Activated CD4-positive, CD25-positive, alpha-beta regulatory T cell (primary cell): ENCODE measurements at regions not wholly inside any gene's neighbourhood (a gene's known extent, or its start where the extent isn't known, plus 50 kb on each side); places are given as distances from the start of the nearest gene placed in this dataset.

Experiments used
- DNase-seq, 4 experiments: peaks; one replicate each; lab custom pipeline; 2025; lab: John Stamatoyannopoulos, UW

GRCh38 chrX:13147733-13148132, 103.3 kb upstream of the FAM9C start:
- DNase-seq = no peak

DNA sequence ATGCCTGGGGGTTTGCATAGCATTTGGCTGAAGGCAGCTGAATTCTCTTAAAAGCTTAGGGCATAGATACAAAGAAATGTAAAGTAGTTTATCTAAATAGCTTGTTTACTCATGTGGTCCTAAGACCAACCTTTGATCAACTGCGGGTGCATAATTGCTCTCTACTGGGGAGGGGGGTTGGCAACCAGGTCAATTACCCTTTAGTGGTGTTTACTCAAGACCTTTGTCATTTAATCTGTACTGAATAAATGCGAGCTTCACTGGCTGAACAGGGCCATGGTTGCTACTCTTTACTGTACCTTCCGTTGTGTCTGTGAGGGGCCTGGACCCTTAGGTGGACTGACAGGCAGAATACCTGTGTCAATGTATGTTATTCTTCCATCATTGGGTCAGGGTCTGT, 102.7 kb upstream of the FAM9C start:
- DNase-seq = no peak

DNA sequence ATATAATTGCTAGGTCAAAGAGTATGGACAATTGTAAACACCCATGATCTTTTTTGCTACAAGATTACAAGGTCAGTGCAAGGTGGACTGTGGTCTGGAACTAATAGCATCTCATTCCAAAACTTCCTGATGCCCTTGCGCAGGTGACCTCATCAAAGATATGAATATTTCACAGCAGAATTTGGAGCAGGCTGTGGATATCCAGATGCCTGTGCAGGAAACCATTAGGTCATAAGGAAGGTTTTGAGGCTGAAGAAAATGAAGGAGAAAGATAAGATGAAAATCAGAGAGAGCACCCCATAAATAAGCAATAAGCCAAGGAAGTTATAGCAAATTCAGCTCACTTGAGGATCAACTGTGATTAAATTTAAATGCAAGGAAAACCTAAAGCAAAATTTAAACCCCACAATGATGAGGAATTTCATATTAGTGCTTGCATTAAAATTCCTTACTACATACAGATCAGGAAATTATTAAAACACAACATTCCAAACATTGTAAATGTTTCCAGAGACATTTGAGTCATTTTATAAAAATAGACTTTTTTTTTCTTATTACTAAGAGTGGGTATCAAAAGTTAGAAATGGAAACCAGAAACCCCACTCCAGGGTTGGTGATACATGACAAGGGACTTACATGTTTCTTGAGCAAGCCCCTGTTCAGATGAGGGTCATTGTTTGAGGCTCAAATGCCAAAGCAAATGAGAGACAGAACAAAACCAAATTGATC, 100.7 kb upstream of the FAM9C start:
- no peak for DNase-seq

DNA sequence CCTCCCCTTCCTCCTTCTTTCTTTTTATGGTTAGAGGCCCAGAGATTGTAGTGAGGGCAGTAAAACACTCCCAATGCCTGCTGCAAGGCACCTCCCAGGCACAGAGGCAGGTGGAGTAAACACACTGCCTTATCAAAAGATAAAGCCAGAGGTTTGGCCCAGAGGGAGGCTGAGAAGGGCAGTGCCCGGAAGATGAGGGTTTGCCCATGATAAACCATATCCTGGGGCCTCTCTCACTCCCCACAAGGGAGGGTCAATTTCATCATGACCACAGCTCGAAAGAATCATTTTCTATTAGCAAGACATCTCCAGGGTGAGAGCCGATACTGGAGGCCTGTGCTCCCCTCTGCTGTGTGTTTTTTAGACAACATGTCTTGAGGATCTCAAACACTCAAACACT, 98.5 kb upstream of the FAM9C start:
- no peak for DNase-seq

DNA sequence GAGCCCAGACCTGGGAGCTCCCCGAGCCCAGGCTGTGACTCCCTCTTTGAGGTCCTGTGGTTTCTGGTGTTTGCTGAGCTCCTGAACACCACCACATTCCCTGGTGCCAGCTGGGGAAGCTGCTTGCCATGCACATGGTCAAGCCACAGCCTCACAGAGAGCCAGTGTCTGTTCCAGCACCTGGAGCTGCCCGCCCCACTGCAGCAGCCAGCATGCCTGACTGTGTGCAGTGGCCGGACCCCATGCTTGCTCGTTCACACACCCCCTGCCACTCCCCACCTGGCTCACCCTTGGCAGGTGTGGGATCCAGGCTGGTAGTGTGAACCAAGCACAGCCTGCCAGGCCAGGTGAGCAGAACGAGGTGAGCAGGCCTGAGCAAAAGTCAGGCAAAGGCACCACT, 95.6 kb upstream of the FAM9C start:
- no peak for DNase-seq

GRCh38 chrX:13131396-13132137, 87.1 kb upstream of the FAM9C start:
- DNase-seq = no peak

DNA sequence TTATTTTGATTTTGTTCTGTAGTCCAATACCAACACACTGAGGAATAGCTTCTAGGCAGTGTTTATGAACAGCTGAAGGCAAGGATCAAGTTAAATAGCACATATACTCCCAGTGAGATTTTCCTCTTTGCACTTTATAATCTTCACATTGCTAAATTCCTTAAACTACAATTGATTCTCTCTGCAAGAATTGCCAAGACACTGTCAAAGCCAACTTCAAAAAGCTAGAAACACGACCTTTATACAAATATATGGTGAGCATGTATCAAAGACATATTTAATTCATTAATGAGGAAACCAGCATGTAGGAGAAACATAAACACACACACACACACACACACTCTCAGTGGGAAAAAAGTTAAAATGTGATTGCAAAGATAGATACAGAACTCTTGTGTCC, 86.4 kb upstream of the FAM9C start:
- no peak for DNase-seq

- DNase-seq = no peak
Observed at GRCh38 chrX:13128104-13128503, 83.7 kb upstream of the FAM9C start.

GRCh38 chrX:13126775-13127174, 82.4 kb upstream of the FAM9C start:
- no peak for DNase-seq

- no peak for DNase-seq
Observed at GRCh38 chrX:13125188-13125587, 80.8 kb upstream of the FAM9C start.

DNA sequence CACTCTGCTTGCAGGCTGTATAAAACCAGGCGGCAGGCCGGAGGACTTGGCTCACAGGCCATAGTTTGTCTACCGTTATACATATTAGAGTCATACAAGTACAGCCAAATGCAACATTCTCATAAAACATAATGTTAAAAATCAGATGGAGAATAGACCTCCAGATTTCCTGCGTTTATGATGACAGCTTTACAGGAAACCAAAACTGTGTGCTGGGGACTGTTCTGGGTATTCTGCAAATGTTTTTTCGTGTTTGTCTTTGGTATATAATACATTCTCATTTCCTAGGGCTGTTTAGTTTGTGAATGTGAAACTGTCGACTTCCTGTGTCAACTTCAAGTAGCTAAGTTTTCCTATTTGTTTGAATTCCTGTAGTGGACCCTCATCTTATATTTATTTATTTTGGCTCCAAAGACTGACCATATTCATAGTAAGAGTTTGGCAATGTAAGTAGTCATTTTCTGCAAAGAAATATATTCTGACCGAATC, 79.5 kb upstream of the FAM9C start:
- DNase-seq = no peak

DNA sequence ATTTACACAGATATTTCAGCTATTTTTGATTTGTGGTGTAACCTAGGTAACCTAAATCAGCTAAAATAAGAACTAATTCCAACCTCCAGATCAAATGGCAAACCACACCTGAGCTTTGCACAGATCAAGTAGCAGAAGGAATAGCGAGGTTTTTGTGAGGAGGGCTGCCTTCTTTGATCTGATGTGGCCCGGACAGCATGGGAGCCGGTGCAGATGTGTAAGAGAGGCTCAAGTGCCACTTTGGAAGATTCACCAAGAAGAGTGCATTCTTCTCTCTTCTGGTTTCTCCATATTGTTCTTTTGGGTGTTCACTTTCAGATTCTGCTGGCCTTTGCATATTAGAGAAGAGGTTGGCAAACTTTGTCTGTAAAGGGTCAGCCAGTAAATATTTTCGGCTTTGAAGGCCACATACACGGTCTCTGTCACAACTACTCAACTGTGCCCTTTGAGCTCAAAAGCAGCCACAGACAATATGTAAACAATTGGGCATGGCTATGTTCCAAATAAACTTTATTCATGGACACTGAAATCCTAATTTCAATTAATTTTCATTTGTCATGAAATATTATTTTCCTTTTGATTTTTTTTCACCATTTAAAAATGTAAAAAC, 78.9 kb upstream of the FAM9C start:
- no peak for DNase-seq

DNA sequence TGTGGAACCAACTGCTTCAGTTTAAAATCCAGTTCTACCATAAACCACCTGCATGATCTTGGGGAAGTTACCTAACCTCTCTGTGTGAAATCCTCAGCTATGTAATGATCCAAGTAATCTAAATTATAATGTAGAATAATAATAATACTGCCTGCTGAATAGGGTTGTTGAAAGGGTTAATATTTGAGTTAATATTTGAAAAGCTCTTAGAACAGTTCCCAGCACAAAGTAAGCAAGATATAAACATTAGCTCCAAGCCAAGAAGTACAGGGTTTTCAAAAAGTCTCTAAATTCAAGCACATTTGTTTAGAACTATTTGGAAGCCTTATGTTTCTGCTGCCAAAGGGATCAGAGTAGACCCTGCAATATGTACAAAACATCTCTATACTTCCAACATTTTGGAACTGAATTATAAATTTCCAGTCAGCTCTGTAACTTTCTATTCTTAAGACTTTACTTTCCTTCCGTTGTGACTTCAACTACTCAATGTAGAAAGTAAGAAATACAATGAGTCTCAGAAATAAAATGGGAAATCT, 76.7 kb upstream of the FAM9C start:
- no peak for DNase-seq

GRCh38 chrX:13120017-13120416, 75.6 kb upstream of the FAM9C start:
- no peak for DNase-seq

GRCh38 chrX:13119386-13119785, 75.0 kb upstream of the FAM9C start:
- DNase-seq = no peak

- DNase-seq = no peak
Observed at GRCh38 chrX:13115146-13115855, 70.9 kb upstream of the FAM9C start.

- DNase-seq = no peak
Observed at GRCh38 chrX:13112499-13112898, 68.1 kb upstream of the FAM9C start.

GRCh38 chrX:13110433-13111324, 66.3 kb upstream of the FAM9C start:
- no peak for DNase-seq

GRCh38 chrX:13109817-13110216, 65.4 kb upstream of the FAM9C start:
- DNase-seq = no peak

DNA sequence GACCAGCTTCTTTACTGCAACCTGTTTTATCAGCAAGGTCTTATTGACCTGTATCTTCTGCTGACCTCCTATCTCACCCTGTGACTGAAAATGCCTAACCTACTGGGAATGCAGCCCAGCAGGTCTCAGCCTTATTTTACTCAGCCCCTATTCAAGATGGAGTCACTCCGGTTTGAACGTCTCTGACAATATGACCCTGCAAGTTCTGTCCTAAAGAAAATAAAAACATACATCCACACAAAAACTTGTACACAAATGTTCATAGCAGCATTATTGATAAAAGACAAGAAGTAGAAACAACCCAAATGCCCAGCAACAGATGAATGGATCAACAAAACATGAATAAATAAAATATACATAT, 59.5 kb upstream of the FAM9C start:
- DNase-seq = no peak

DNA sequence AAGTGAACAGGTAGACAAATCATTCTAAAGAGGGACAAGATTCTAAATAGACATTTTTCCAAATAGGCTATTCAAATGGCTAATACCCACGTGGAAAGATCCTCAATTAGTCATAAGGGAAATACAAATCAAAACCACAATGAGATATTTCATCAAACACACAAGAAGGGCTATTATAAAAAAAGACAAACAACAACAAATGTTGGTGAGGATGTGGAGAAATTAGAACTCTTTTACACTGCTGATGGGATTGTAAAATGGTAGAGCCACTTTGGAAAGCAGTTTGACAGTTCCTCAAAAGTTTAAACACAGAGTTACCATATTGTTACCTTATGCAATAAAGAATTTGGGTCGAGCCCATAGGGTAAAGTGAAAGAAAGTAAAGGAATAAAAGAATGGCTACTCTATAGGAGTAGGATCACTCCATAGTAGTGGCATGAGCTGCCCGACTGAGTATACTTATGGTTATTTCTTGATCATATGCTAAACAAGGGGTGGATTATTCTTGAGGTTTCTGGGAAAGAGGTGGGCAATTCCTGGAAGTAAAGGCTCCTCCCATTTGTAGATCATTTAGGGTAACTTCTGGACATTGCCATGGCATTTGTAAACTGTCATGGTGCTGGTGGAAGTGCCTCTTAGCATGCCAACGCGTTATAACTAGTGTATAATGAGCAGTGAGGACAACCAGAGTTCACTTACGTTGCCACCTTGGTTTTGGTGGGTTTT, 58.9 kb upstream of the FAM9C start:
- no peak for DNase-seq
